HepG2 (cell line): ENCODE measurements at regions not wholly inside any gene's neighbourhood (a gene's known extent, or its start where the extent isn't known, plus 50 kb on each side); places are given as distances from the start of the nearest gene placed in this dataset.

Experiments used
- CEBPB ChIP-seq: IDR thresholded peaks from 2 replicates; pipeline ENCODE4 v1.6.1; 2011; ENCODE audit warnings: low read depth, low read length, improper control_type of control experiment, borderline replicate concordance
- CTCF ChIP-seq: sonication (generic); formaldehyde crosslinking; IDR thresholded peaks from 2 replicates; pipeline ENCODE4 v1.5.0; 2020; ENCODE audit warnings: mild to moderate bottlenecking, missing genetic modification reagents, moderate library complexity
- DMTF1 ChIP-seq: sonication (generic); formaldehyde crosslinking; IDR thresholded peaks from 2 replicates; pipeline ENCODE4 v1.4.0; 2020; ENCODE audit warnings: mild to moderate bottlenecking, missing genetic modification reagents
- ESRRA ChIP-seq: sonication (generic); formaldehyde crosslinking; IDR thresholded peaks from 2 replicates; pipeline ENCODE4 v1.5.1; 2020; ENCODE audit warnings: mild to moderate bottlenecking, low read depth, missing genetic modification reagents
- FLYWCH1 ChIP-seq: sonication (generic); formaldehyde crosslinking; IDR thresholded peaks from 2 replicates; pipeline ENCODE4 v1.8.1; 2023; ENCODE audit warnings: mild to moderate bottlenecking, missing genetic modification reagents
- KLF16 ChIP-seq, 2 experiments: sonication (generic) in 1 of 2; formaldehyde crosslinking in 1 of 2; IDR thresholded peaks; 2 replicates each; pipeline versions ENCODE4 v1.6.1 to v1.8.0; 2016 to 2023; ENCODE audit warnings: missing genetic modification reagents in 2 of 2, missing compliant biosample characterization in 1 of 2
- MZF1 ChIP-seq: sonication (generic); formaldehyde crosslinking; IDR thresholded peaks from 2 replicates; pipeline ENCODE4 v1.8.1; 2023; ENCODE audit warnings: mild to moderate bottlenecking, missing genetic modification reagents, borderline replicate concordance
- RXRA ChIP-seq: sonication (generic); formaldehyde crosslinking; IDR thresholded peaks from 2 replicates; pipeline ENCODE4 v1.5.1; 2020; ENCODE audit warnings: missing genetic modification reagents
- ZNF24 ChIP-seq: fragments of 450-650 bp; IDR thresholded peaks from 2 replicates; pipeline ENCODE4 v1.6.1; 2017; ENCODE audit warnings: antibody characterized with exemption, mild to moderate bottlenecking

GRCh38 chr5:160950311-160950710 is 98.3 kb upstream of the ATP10B start:
- TF ChIP-seq KLF16 (CRISPR knock-in tag; IDR thresholded peaks at IDR 0.05) (no peak), DMTF1 (CRISPR knock-in tag) (no peak), FLYWCH1 (CRISPR knock-in tag) (no peak), ZNF24 (no peak), CEBPB (no peak), RXRA (CRISPR knock-in tag) (no peak), CTCF (CRISPR knock-in tag) (no peak), ESRRA (CRISPR knock-in tag) (no peak), MZF1 (CRISPR knock-in tag) (no peak)
